ENCODE measurements at regions not wholly inside any gene's neighbourhood (a gene's known extent, or its start where the extent isn't known, plus 50 kb on each side); places are given as distances from the start of the nearest gene placed in this dataset.

DNA sequence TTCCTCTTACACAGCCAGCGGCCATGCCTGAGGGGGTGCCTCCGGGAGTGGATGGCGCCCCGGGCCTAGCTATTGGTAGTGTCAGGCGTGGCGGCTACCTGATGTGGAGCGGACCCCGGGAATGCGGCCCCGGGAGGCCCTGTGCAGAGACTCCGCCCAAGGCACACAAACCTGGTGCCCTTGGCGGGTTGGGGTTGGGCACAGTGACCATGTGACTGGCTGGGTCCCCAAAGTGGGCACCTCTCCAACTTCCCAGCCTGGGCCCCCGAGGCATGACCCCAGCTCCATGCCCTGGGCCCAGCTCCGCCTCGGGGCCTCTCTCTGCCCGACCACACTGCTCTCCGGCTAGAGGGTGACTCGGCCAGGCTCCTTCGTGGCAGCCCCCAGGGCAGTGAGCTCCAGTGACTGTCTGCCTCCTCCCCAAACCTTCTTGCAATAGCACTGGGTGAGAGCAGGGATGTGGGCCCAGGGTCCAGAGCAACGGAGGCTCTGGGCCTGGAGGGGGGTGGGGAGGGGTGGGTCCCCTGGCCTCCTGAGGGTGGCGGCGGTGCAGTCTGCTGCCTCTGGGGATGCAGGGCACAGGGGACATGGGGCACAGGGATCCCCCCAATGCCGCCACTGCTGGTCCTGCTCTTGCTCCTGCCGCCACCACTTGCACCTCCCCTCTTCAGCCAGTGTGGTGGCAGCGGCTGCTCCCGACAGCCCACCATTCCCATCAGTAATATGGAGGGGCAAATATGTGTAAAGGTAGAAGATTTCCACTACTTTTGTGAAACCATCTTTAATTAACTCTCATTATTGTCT lies 942.9 kb upstream of the EPHA7 start:
- TF ChIP-seq FOXM1 (IDR thresholded peaks at IDR 0.05; ENCODE audit: borderline replicate concordance, low read depth), result no peak
- TF ChIP-seq EP300 (IDR thresholded peaks at IDR 0.05; ENCODE audit: borderline replicate concordance), result no peak
- TF ChIP-seq TAF1 (IDR thresholded peaks at IDR 0.05; ENCODE audit: low read depth), result no peak
- TF ChIP-seq YY1 (IDR thresholded peaks at IDR 0.05; ENCODE audit: low read depth), result no peak
- no peak for TF ChIP-seq RAD21 (IDR thresholded peaks at IDR 0.05; ENCODE audit: low read depth)
- TF ChIP-seq, protein P1, sequence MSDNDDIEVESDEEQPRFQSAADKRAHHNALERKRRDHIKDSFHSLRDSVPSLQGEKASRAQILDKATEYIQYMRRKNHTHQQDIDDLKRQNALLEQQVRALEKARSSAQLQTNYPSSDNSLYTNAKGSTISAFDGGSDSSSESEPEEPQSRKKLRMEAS (IDR thresholded peaks at IDR 0.05), result no peak
- TF ChIP-seq NFIC (IDR thresholded peaks at IDR 0.05), result no peak
- TF ChIP-seq, protein P2, sequence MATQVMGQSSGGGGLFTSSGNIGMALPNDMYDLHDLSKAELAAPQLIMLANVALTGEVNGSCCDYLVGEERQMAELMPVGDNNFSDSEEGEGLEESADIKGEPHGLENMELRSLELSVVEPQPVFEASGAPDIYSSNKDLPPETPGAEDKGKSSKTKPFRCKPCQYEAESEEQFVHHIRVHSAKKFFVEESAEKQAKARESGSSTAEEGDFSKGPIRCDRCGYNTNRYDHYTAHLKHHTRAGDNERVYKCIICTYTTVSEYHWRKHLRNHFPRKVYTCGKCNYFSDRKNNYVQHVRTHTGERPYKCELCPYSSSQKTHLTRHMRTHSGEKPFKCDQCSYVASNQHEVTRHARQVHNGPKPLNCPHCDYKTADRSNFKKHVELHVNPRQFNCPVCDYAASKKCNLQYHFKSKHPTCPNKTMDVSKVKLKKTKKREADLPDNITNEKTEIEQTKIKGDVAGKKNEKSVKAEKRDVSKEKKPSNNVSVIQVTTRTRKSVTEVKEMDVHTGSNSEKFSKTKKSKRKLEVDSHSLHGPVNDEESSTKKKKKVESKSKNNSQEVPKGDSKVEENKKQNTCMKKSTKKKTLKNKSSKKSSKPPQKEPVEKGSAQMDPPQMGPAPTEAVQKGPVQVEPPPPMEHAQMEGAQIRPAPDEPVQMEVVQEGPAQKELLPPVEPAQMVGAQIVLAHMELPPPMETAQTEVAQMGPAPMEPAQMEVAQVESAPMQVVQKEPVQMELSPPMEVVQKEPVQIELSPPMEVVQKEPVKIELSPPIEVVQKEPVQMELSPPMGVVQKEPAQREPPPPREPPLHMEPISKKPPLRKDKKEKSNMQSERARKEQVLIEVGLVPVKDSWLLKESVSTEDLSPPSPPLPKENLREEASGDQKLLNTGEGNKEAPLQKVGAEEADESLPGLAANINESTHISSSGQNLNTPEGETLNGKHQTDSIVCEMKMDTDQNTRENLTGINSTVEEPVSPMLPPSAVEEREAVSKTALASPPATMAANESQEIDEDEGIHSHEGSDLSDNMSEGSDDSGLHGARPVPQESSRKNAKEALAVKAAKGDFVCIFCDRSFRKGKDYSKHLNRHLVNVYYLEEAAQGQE (IDR thresholded peaks at IDR 0.05; ENCODE audit: low read depth), result no peak
- no peak for TF ChIP-seq CREB1 (IDR thresholded peaks at IDR 0.05; ENCODE audit: low read depth)
- no peak for TF ChIP-seq TCF12 (IDR thresholded peaks at IDR 0.05; ENCODE audit: low read depth)
